HEK293 (cell line): ENCODE measurements at regions not wholly inside any gene's neighbourhood (a gene's known extent, or its start where the extent isn't known, plus 50 kb on each side); places are given as distances from the start of the nearest gene placed in this dataset.
A peak's percentile ranks its signal among the peaks of the same experiment; 100 is the strongest.

Source experiments
- GLI2 ChIP-seq: fragments of 450-650 bp; formaldehyde crosslinking; IDR thresholded peaks from 2 replicates; pipeline ENCODE4; 2017; ENCODE audit warnings: missing biosample characterization, missing genetic modification characterization, low read depth, borderline replicate concordance
- GLI4 ChIP-seq: fragments of 450-650 bp; formaldehyde crosslinking; IDR thresholded peaks from 2 replicates; pipeline ENCODE4 v1.5.1; 2016; ENCODE audit warnings: missing biosample characterization, missing genetic modification characterization
- GLIS1 ChIP-seq: fragments of 450-650 bp; formaldehyde crosslinking; IDR thresholded peaks from 2 replicates; pipeline ENCODE4 v1.5.1; 2016; ENCODE audit warnings: missing biosample characterization, missing genetic modification characterization
- KLF7 ChIP-seq: fragments of 450-650 bp; formaldehyde crosslinking; IDR thresholded peaks from 2 replicates; pipeline ENCODE4 v1.5.1; 2016; ENCODE audit warnings: missing biosample characterization, missing genetic modification characterization, borderline replicate concordance
- OSR2 ChIP-seq: fragments of 450-650 bp; formaldehyde crosslinking; IDR thresholded peaks from 2 replicates; pipeline ENCODE4 v1.5.1; 2016; ENCODE audit warnings: missing biosample characterization, missing genetic modification characterization
- PRDM10 ChIP-seq: fragments of 450-650 bp; formaldehyde crosslinking; IDR thresholded peaks from 2 replicates; pipeline ENCODE4 v1.5.1; 2016; ENCODE audit warnings: missing biosample characterization, missing genetic modification characterization
- PRDM4 ChIP-seq: fragments of 450-650 bp; formaldehyde crosslinking; IDR thresholded peaks from 2 replicates; pipeline ENCODE4 v1.5.1; 2017; ENCODE audit warnings: missing biosample characterization, missing genetic modification characterization
- SETDB1 ChIP-seq: IDR thresholded peaks from one replicate; pipeline ENCODE4 v1.6.1; 2017; ENCODE audit warnings: mild to moderate bottlenecking, low read length, moderate library complexity, mixed read lengths; ENCODE audit not compliant: insufficient read length
- TCF7L2 ChIP-seq: IDR thresholded peaks from 2 replicates; pipeline ENCODE4 v1.6.1; 2011; ENCODE audit warnings: low read depth, mild to moderate bottlenecking, inconsistent platforms, low read length, moderate library complexity, borderline replicate concordance
- TRIM28 ChIP-seq: IDR thresholded peaks from 2 replicates; pipeline ENCODE4 v1.6.1; 2011; ENCODE audit warnings: low read length, control low read depth, borderline replicate concordance
- TSHZ1 ChIP-seq: fragments of 450-650 bp; formaldehyde crosslinking; IDR thresholded peaks from 2 replicates; pipeline ENCODE4 v1.5.1; 2016; ENCODE audit warnings: missing biosample characterization, missing genetic modification characterization, borderline replicate concordance
- ZEB2 ChIP-seq: fragments of 450-650 bp; formaldehyde crosslinking; IDR thresholded peaks from 2 replicates; pipeline ENCODE4 v1.5.1; 2016; ENCODE audit warnings: missing biosample characterization, missing genetic modification characterization
- ZFP41 ChIP-seq: fragments of 450-650 bp; formaldehyde crosslinking; IDR thresholded peaks from 2 replicates; pipeline ENCODE4 v1.5.1; 2016; ENCODE audit warnings: missing biosample characterization, missing genetic modification characterization, borderline replicate concordance
- ZNF10 ChIP-seq: fragments of 450-650 bp; formaldehyde crosslinking; IDR thresholded peaks from 2 replicates; pipeline ENCODE4 v1.5.1; 2017; ENCODE audit warnings: missing biosample characterization, missing genetic modification characterization
- ZNF114 ChIP-seq: fragments of 450-650 bp; formaldehyde crosslinking; IDR thresholded peaks from 2 replicates; pipeline ENCODE4 v1.5.0; 2017; ENCODE audit warnings: missing biosample characterization, missing genetic modification characterization
- ZNF132 ChIP-seq: fragments of 450-650 bp; formaldehyde crosslinking; IDR thresholded peaks from 2 replicates; pipeline ENCODE4 v1.5.1; 2017; ENCODE audit warnings: missing biosample characterization, missing genetic modification characterization, borderline replicate concordance
- ZNF140 ChIP-seq: fragments of 450-650 bp; formaldehyde crosslinking; IDR thresholded peaks from 2 replicates; pipeline ENCODE4 v1.5.1; 2016; ENCODE audit warnings: missing biosample characterization, missing genetic modification characterization
- ZNF184 ChIP-seq: fragments of 450-650 bp; IDR thresholded peaks from 2 replicates; pipeline ENCODE4 v1.5.1; 2018; ENCODE audit warnings: missing biosample characterization, mild to moderate bottlenecking, missing genetic modification characterization
- ZNF341 ChIP-seq: fragments of 450-650 bp; formaldehyde crosslinking; IDR thresholded peaks from 2 replicates; pipeline ENCODE4; 2016; ENCODE audit warnings: low read depth, missing biosample characterization, missing genetic modification characterization
- ZNF449 ChIP-seq: fragments of 450-650 bp; formaldehyde crosslinking; IDR thresholded peaks from 2 replicates; pipeline ENCODE4 v1.5.1; 2017; ENCODE audit warnings: missing biosample characterization, mild to moderate bottlenecking, missing genetic modification characterization, moderate library complexity
- ZNF473 ChIP-seq: fragments of 450-650 bp; formaldehyde crosslinking; IDR thresholded peaks from 2 replicates; pipeline ENCODE4 v1.5.1; 2017; ENCODE audit warnings: missing biosample characterization, missing genetic modification characterization
- ZNF560 ChIP-seq: fragments of 450-650 bp; formaldehyde crosslinking; IDR thresholded peaks from 2 replicates; pipeline ENCODE4 v1.5.1; 2017; ENCODE audit warnings: missing biosample characterization, missing genetic modification characterization, borderline replicate concordance
- ZNF600 ChIP-seq: fragments of 450-650 bp; formaldehyde crosslinking; IDR thresholded peaks from 2 replicates; pipeline ENCODE4 v1.5.1; 2016; ENCODE audit warnings: missing biosample characterization, missing genetic modification characterization
- ZNF629 ChIP-seq: fragments of 450-650 bp; formaldehyde crosslinking; IDR thresholded peaks from 2 replicates; pipeline ENCODE4 v1.5.1; 2017; ENCODE audit warnings: missing biosample characterization, missing genetic modification characterization
- ZSCAN4 ChIP-seq: fragments of 450-650 bp; formaldehyde crosslinking; IDR thresholded peaks from 2 replicates; pipeline ENCODE4 v1.5.1; 2017; ENCODE audit warnings: missing biosample characterization, missing genetic modification characterization

- peak; percentile 67 for TF ChIP-seq GLIS1
- peak; percentile 75 for TF ChIP-seq PRDM4 (tag by site-specific recombination)
- peak; percentile 86 for TF ChIP-seq ZNF629 (tag by site-specific recombination)
- peak; percentile 79 for TF ChIP-seq TCF7L2
- no peak for TF ChIP-seq ZNF114 (tag by site-specific recombination)
- TF ChIP-seq ZNF600 (tag by site-specific recombination): peak; percentile 67
- peak; percentile 86 for TF ChIP-seq OSR2 (tag by site-specific recombination)
- TF ChIP-seq ZNF184: peak; percentile 71; the same call in 1 of the 2 replicates
- TF ChIP-seq TSHZ1: peak; percentile 96
- no peak for TF ChIP-seq ZNF132 (tag by site-specific recombination)
- peak; percentile 53 for TF ChIP-seq PRDM10 (tag by site-specific recombination)
- TF ChIP-seq GLI4 (tag by site-specific recombination): no peak
- TF ChIP-seq ZNF140 (tag by site-specific recombination): no peak
- peak; percentile 91; the same call in 1 of the 2 replicates for TF ChIP-seq TRIM28
- peak; percentile 84 for TF ChIP-seq ZEB2 (tag by site-specific recombination)
- TF ChIP-seq ZNF341 (tag by site-specific recombination): no peak
- TF ChIP-seq KLF7 (tag by site-specific recombination): no peak
- 0 out of 2 replicates have a peak, but pooled peaks have one; percentile 55 for TF ChIP-seq ZNF10 (tag by site-specific recombination)
- TF ChIP-seq ZSCAN4 (tag by site-specific recombination): no peak
- TF ChIP-seq ZNF560 (tag by site-specific recombination): no peak
- no peak for TF ChIP-seq ZNF473
- peak; percentile 16 for TF ChIP-seq SETDB1
- TF ChIP-seq ZFP41: no peak
- peak; percentile 68 for TF ChIP-seq GLI2
- TF ChIP-seq ZNF449 (tag by site-specific recombination): peak; percentile 96
Observed at GRCh38 chr2:88329815-88330603, 122.5 kb downstream of the FOXI3 start (continued).
